Mesothelial cell of epicardium (in vitro differentiated cells): ENCODE measurements at regions not wholly inside any gene's neighbourhood (a gene's known extent, or its start where the extent isn't known, plus 50 kb on each side); places are given as distances from the start of the nearest gene placed in this dataset.
A peak's percentile ranks its signal among the peaks of the same experiment; 100 is the strongest.
"Not testable (repeated sequence)": the region's sequence is repeated elsewhere in the genome, so short reads cannot be mapped to it uniquely, and the experiment has no call there.

Experiments
- DNase-seq, 2 experiments: peaks; one replicate each; pipeline ENCODE4 v3.0.0; 2021; ENCODE audit warnings: low spot score in 2 of 2; ENCODE audit not compliant: unreplicated experiment in 2 of 2
- H3K27ac Mint-ChIP-seq: 2 replicates; pipeline ENCODE4 v1.8.0; 2021; ENCODE audit warnings: mixed read lengths
- H3K27me3 Mint-ChIP-seq: 2 replicates; pipeline ENCODE4 v1.8.0; 2021; ENCODE audit warnings: low read depth, mixed read lengths
- H3K36me3 Mint-ChIP-seq: 2 replicates; pipeline ENCODE4 v1.8.0; 2021; ENCODE audit warnings: mixed read lengths
- H3K4me1 Mint-ChIP-seq: 2 replicates; pipeline ENCODE4 v1.8.0; 2021; ENCODE audit warnings: mixed read lengths
- H3K4me3 Mint-ChIP-seq: 2 replicates; pipeline ENCODE4 v1.8.0; 2021; ENCODE audit warnings: mild to moderate bottlenecking, moderate library complexity, mixed read lengths
- H3K9me3 Mint-ChIP-seq: 2 replicates; pipeline ENCODE4 v1.8.0; 2021; ENCODE audit warnings: mixed read lengths
- TF ChIP-seq, protein P1 (sequence below): fragments of 200-600 bp; sonication (generic); IDR thresholded peaks from one replicate; pipeline ENCODE4 v1.5.0; 2021; ENCODE audit warnings: antibody characterized with exemption; ENCODE audit not compliant: unreplicated experiment

- H3K4me3 Mint-ChIP-seq, result no peak overlapping the region
These were observed 681.4 kb upstream of the PRR20A start for GRCh38 chr13:56459286-56459685.

DNA sequence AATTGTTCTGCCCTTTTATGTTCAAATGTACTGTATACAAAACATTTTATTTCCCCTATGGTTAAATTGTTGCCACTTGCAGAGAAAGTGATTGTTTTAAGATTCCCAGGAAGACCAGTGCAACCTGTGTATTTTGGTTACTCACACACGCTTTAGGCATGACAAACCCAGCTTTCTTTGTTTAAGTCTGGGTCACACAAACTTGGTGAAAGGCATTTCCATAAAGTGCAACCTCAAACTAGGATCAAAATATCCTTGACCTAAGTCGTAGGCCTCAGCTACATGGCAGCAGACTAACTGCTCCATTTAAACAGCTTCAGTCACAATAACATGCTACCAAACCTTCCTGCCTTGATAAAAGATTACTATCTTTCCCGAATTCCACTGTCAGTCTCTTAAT is 639.0 kb upstream of the PRR20A start:
- Mint-ChIP-seq H3K36me3 (no peaks in the 10 kb centered on the region), H3K27me3 (no peaks in the 10 kb centered on the region), H3K4me1 (no peaks in the 10 kb centered on the region), H3K4me3 (no peak overlapping the region), H3K27ac (no peak overlapping the region), H3K9me3 (no peaks in the 10 kb centered on the region)
- DNase-seq, result no peak
- TF ChIP-seq, protein P1, sequence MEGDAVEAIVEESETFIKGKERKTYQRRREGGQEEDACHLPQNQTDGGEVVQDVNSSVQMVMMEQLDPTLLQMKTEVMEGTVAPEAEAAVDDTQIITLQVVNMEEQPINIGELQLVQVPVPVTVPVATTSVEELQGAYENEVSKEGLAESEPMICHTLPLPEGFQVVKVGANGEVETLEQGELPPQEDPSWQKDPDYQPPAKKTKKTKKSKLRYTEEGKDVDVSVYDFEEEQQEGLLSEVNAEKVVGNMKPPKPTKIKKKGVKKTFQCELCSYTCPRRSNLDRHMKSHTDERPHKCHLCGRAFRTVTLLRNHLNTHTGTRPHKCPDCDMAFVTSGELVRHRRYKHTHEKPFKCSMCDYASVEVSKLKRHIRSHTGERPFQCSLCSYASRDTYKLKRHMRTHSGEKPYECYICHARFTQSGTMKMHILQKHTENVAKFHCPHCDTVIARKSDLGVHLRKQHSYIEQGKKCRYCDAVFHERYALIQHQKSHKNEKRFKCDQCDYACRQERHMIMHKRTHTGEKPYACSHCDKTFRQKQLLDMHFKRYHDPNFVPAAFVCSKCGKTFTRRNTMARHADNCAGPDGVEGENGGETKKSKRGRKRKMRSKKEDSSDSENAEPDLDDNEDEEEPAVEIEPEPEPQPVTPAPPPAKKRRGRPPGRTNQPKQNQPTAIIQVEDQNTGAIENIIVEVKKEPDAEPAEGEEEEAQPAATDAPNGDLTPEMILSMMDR, result no peak

More at GRCh38 chr13:56459286-56459685, 681.4 kb upstream of the PRR20A start:
- H3K36me3 Mint-ChIP-seq, result no peaks in the 10 kb centered on the region
- TF ChIP-seq, protein P1, result no peak
- peaks cover 2% of the 10 kb centered on the region for H3K4me1 Mint-ChIP-seq
- H3K9me3 Mint-ChIP-seq, result peaks cover 13% of the 10 kb centered on the region
- no peak for DNase-seq
- no peak overlapping the region for H3K27ac Mint-ChIP-seq
- no peaks in the 10 kb centered on the region for H3K27me3 Mint-ChIP-seq

DNA sequence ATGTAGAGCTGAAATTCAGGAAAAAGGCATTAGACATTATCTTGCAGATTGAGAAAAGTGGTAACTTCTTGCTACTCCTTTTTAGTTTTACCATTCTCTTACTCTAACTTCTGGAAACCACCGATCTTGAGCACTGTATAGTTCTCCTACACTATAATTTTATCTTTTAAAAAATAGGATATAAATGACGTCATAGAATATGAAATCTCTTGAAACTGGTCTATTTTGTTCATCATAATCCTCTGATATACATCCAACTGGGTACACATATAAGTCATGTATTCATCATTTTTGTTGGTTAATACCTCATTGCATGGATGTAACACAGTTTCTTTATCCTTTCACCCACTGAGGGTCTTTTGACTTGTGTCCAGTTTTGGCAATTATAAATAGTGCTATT is 629.9 kb upstream of the PRR20A start:
- H3K4me3 Mint-ChIP-seq, result no peak overlapping the region
- peaks cover 2% of the 10 kb centered on the region for H3K4me1 Mint-ChIP-seq
- H3K27ac Mint-ChIP-seq, result no peak overlapping the region
- H3K36me3 Mint-ChIP-seq, result no peaks in the 10 kb centered on the region
- no peak for DNase-seq
- H3K9me3 Mint-ChIP-seq, result no peaks in the 10 kb centered on the region
- no peaks in the 10 kb centered on the region for H3K27me3 Mint-ChIP-seq
- TF ChIP-seq, protein P1, result no peak

GRCh38 chr13:56512336-56512735 is 628.4 kb upstream of the PRR20A start:
- not testable (repeated sequence) for H3K4me1 Mint-ChIP-seq

GRCh38 chr13:56515441-56515840 is 625.3 kb upstream of the PRR20A start:
- no peaks in the 10 kb centered on the region for H3K36me3 Mint-ChIP-seq
- TF ChIP-seq, protein P1, result no peak
- no peaks in the 10 kb centered on the region for H3K9me3 Mint-ChIP-seq
- peaks cover 2% of the 10 kb centered on the region for H3K4me1 Mint-ChIP-seq
- H3K4me3 Mint-ChIP-seq, result no peak overlapping the region
- H3K27me3 Mint-ChIP-seq, result no peaks in the 10 kb centered on the region
- no peak for DNase-seq
- no peak overlapping the region for H3K27ac Mint-ChIP-seq

More at GRCh38 chr13:56512336-56512735, 628.4 kb upstream of the PRR20A start:
- H3K36me3 Mint-ChIP-seq, H3K27ac Mint-ChIP-seq, H3K9me3 Mint-ChIP-seq, H3K27me3 Mint-ChIP-seq, H3K4me3 Mint-ChIP-seq, DNase-seq: not testable (repeated sequence)

DNA sequence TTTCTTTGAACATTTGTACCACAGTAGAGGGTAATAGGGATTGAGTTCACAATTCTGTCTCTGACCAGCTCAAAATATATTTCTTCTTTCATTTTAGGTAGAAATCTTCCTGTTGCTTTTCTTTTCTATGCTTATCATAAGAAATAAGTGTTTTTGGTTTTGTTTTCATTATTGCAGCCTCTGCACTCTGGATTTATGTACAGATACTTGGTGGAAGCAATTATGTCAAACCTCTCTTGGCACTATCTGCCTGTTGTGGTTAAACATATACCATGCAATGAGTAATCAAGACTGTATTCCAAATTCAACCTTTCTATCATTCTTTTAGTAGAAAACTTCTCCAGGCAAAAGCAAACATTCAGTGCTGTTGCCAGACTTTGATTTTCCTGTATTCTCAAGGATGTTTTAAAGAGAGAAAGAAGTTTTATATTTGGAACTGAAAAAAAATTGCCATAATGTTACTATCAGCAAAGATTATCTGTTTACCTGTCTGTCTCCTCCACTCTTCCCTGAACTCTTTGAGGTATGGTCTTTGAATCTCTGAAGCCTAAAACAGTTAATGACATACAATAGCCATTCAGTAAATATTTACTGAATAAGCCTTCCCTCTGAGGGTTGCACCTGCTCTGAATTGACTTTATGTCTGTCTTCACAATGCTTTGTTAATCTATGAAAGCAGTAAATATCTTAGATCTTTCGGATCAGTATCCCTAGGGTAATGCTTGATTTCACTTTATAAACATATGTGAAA is 612.5 kb upstream of the PRR20A start:
- H3K27ac Mint-ChIP-seq, result peak overlapping the region; percentile 14
- no peaks in the 10 kb centered on the region for H3K4me1 Mint-ChIP-seq
- DNase-seq, result no peak
- H3K9me3 Mint-ChIP-seq, result no peaks in the 10 kb centered on the region
- H3K27me3 Mint-ChIP-seq, result no peaks in the 10 kb centered on the region
- TF ChIP-seq, protein P1, result no peak
- no peak overlapping the region for H3K4me3 Mint-ChIP-seq
- H3K36me3 Mint-ChIP-seq, result no peaks in the 10 kb centered on the region
